HCT116 (cell line): ENCODE measurements at regions not wholly inside any gene's neighbourhood (a gene's known extent, or its start where the extent isn't known, plus 50 kb on each side); places are given as distances from the start of the nearest gene placed in this dataset.

ENCODE experiments used
- ATAC-seq: fragments of 200-7000 bp; cut with Tn5 transposase; 2 replicates; pipeline ENCODE4 v1.9.1; 2020; ENCODE audit warnings: mild to moderate bottlenecking, moderate library complexity
- BruUV-seq: library from RNA; stranded (reverse); fragments of 400-500 nt; replicated peaks from 2 replicates; lab custom pipeline; 2021; lab: Mats Ljungman, UMichigan
- CTCF ChIA-PET: fragments of 300-600 bp; sonication (Branson Sonifier 250); formaldehyde crosslinking; loops from one replicate; lab custom pipeline; 2021; ENCODE audit warnings: antibody characterized with exemption; lab: Charles Lee
- POLR2A ChIA-PET: fragments of 300-600, 350-600 bp; sonication (Branson Sonifier 250); formaldehyde crosslinking; loops from one replicate; lab custom pipeline; 2021; ENCODE audit warnings: antibody characterized with exemption; lab: Charles Lee
- RAD21 ChIA-PET, 2 experiments: fragments of 300-600 bp; sonication (Branson Sonifier 250); formaldehyde crosslinking; loops; one replicate each; lab custom pipeline; 2023; ENCODE audit warnings: low total read pairs in 2 of 2; ENCODE audit not compliant: uncharacterized antibody in 2 of 2, unreplicated experiment in 2 of 2, low non-redundant PET in 1 of 2; lab: Charles Lee
- DNase-seq: peaks from one replicate; pipeline ENCODE4 v3.0.0-alpha.2; 2010; ENCODE audit warnings: low read depth, low spot score
- H2AFZ ChIP-seq: fragments of 200-600 bp; shearing (Covaris generic), sonication (generic); 2 replicates; pipeline ENCODE4 v1.6.1; 2017; ENCODE audit warnings: low read depth, mixed run types, mixed read lengths, antibody characterized with exemption, low read length; ENCODE audit not compliant: poor library complexity, severe bottlenecking
- H3K27ac ChIP-seq: 2 replicates; pipeline ENCODE4 v1.5.1; 2012; ENCODE audit warnings: low read depth, low read length
- H3K27me3 ChIP-seq: fragments of 200-600 bp; sonication (generic); 2 replicates; pipeline ENCODE4 v1.6.1; 2016; ENCODE audit warnings: mixed run types, low read length, mixed read lengths; ENCODE audit not compliant: insufficient read depth
- H3K36me3 ChIP-seq, 2 experiments: fragments of 200-500 bp in 1 of 2; fragments of 200-600 bp in 1 of 2; sonication (Bioruptor generic) in 1 of 2; sonication (generic) in 1 of 2; 2 replicates each; pipeline versions ENCODE4 v1.5.1 to v1.6.1; 2014 to 2016; ENCODE audit warnings: low read length in 2 of 2, inconsistent platforms in 1 of 2, mixed read lengths in 1 of 2, mixed run types in 1 of 2; ENCODE audit not compliant: insufficient read depth in 2 of 2, control insufficient read depth in 1 of 2
- H3K4me1 ChIP-seq, 2 experiments: fragments of 200-600 bp in 1 of 2; sonication (generic) in 1 of 2; 2 replicates each; pipeline versions ENCODE4 v1.5.1 to v1.6.1; 2012 to 2017; ENCODE audit warnings: low read length in 2 of 2, inconsistent platforms in 1 of 2, mild to moderate bottlenecking in 1 of 2, mixed read lengths in 1 of 2, mixed run types in 1 of 2, moderate library complexity in 1 of 2; ENCODE audit not compliant: insufficient read depth in 2 of 2, control insufficient read depth in 1 of 2
- H3K4me2 ChIP-seq: fragments of 200-600 bp; sonication (generic); 2 replicates; pipeline ENCODE4 v1.6.1; 2017; ENCODE audit warnings: mixed run types, low read length, mixed read lengths
- H3K4me3 ChIP-seq, 2 experiments: fragments of 200-600 bp in 1 of 2; sonication (generic) in 1 of 2; replicated peaks in 1 of 2; 2 replicates each; pipeline ENCODE4 v1.5.1; 2011 to 2016; ENCODE audit warnings: low read length in 2 of 2, control low read depth in 1 of 2, low read depth in 1 of 2, mild to moderate bottlenecking in 1 of 2, mixed read lengths in 1 of 2, mixed run types in 1 of 2
- H3K79me2 ChIP-seq: fragments of 200-600 bp; sonication (generic); 2 replicates; pipeline ENCODE4 v1.6.1; 2017; ENCODE audit warnings: mild to moderate bottlenecking, mixed run types, low read length, moderate library complexity, mixed read lengths; ENCODE audit not compliant: insufficient read depth
- H3K9ac ChIP-seq: fragments of 200-600 bp; sonication (generic); 2 replicates; pipeline ENCODE4 v1.6.1; 2016; ENCODE audit warnings: low read length, mixed read lengths
- H3K9me2 ChIP-seq: fragments of 200-600 bp; sonication (generic), shearing (Covaris generic); 2 replicates; pipeline ENCODE4 v1.6.1; 2017; ENCODE audit warnings: mixed run types, mild to moderate bottlenecking, moderate library complexity; ENCODE audit not compliant: insufficient read depth
- H3K9me3 ChIP-seq, 2 experiments: fragments of 200-500 bp in 1 of 2; fragments of 200-600 bp in 1 of 2; sonication (Bioruptor generic) in 1 of 2; sonication (generic) in 1 of 2; 2 replicates each; pipeline ENCODE4 v1.6.1; 2014 to 2017; ENCODE audit warnings: low read length in 2 of 2, mixed read lengths in 2 of 2, inconsistent platforms in 1 of 2, low read depth in 1 of 2, mild to moderate bottlenecking in 1 of 2, mixed run types in 1 of 2, moderate library complexity in 1 of 2; ENCODE audit not compliant: control insufficient read depth in 1 of 2, insufficient read depth in 1 of 2
- H4K20me1 ChIP-seq: fragments of 200-600 bp; sonication (generic), shearing (Covaris generic); 2 replicates; pipeline ENCODE4 v1.6.1; 2017; ENCODE audit warnings: mixed run types, mild to moderate bottlenecking, moderate library complexity; ENCODE audit not compliant: insufficient read depth
- CBX3 ChIP-seq: IDR thresholded peaks from 2 replicates; pipeline ENCODE4 v1.6.1; 2012; ENCODE audit warnings: low read depth
- CEBPB ChIP-seq: IDR thresholded peaks from 2 replicates; pipeline ENCODE4 v1.6.1; 2012; ENCODE audit warnings: low read depth
- EGR1 ChIP-seq: IDR thresholded peaks from 2 replicates; pipeline ENCODE4 v1.6.1; 2012; ENCODE audit warnings: low read depth
- ELF1 ChIP-seq: IDR thresholded peaks from 2 replicates; pipeline ENCODE4 v1.6.1; 2012; ENCODE audit warnings: low read depth, borderline replicate concordance
- EZH2 ChIP-seq: fragments of 200-600 bp; sonication (generic); IDR thresholded peaks from 2 replicates; pipeline ENCODE4 v1.6.1; 2017; ENCODE audit warnings: antibody characterized with exemption, mixed run types
- EZH2phosphoT487 ChIP-seq: fragments of 200-600 bp; IDR thresholded peaks from 2 replicates; pipeline ENCODE4 v1.6.1; 2018; ENCODE audit warnings: antibody characterized with exemption, borderline replicate concordance
- FOSL1 ChIP-seq: IDR thresholded peaks from 2 replicates; pipeline ENCODE4 v1.6.1; 2012; ENCODE audit warnings: low read depth
- JUND ChIP-seq: IDR thresholded peaks from 2 replicates; pipeline ENCODE4 v1.6.1; 2012
- POLR2A ChIP-seq: IDR thresholded peaks from 2 replicates; pipeline ENCODE4 v1.7.0; 2011; ENCODE audit warnings: borderline replicate concordance; ENCODE audit not compliant: insufficient read depth, insufficient read length; ENCODE audit errors: extremely low read depth
- POLR2AphosphoS5 ChIP-seq: IDR thresholded peaks from 2 replicates; pipeline ENCODE4 v1.6.1; 2011; ENCODE audit warnings: mild to moderate bottlenecking, low read depth, low read length, moderate library complexity
- RAD21 ChIP-seq: IDR thresholded peaks from 2 replicates; pipeline ENCODE4 v1.6.1; 2012; ENCODE audit warnings: low read depth, mild to moderate bottlenecking
- SIN3A ChIP-seq: IDR thresholded peaks from 2 replicates; pipeline ENCODE4 v1.6.1; 2012; ENCODE audit warnings: low read depth
- SP1 ChIP-seq: IDR thresholded peaks from 2 replicates; pipeline ENCODE4 v1.6.1; 2012; ENCODE audit warnings: low read depth
- SRF ChIP-seq: IDR thresholded peaks from 2 replicates; pipeline ENCODE4 v1.6.1; 2012; ENCODE audit warnings: low read depth
- TCF7L2 ChIP-seq: IDR thresholded peaks from 2 replicates; pipeline ENCODE4 v1.7.0; 2011; ENCODE audit warnings: borderline replicate concordance, inconsistent platforms; ENCODE audit not compliant: insufficient read depth, insufficient read length; ENCODE audit errors: extremely low read depth
- ZFX ChIP-seq: fragments of 450-650 bp; IDR thresholded peaks from 2 replicates; pipeline ENCODE4 v1.6.1; 2017
- ZNF274 ChIP-seq: fragments of 200-500 bp; sonication (Bioruptor generic); IDR thresholded peaks from 2 replicates; pipeline ENCODE4 v1.6.1; 2014; ENCODE audit warnings: mild to moderate bottlenecking, low read depth, low read length, inconsistent platforms
- intact Hi-C: fragments of 100-400 bp; cut with micrococcal nuclease; formaldehyde crosslinking; loops from 2 replicates; pipeline ENCODE4 v1.10.0; 2022
- TF ChIP-seq, protein P1 (sequence below): IDR thresholded peaks from 2 replicates; pipeline ENCODE4 v1.6.1; 2012; ENCODE audit warnings: low read depth
- TF ChIP-seq, protein P2 (sequence below): IDR thresholded peaks from 2 replicates; pipeline ENCODE4 v1.6.1; 2011; ENCODE audit warnings: mild to moderate bottlenecking, low read length, moderate library complexity; ENCODE audit not compliant: insufficient replicate concordance; ENCODE audit errors: extremely low read depth

DNA sequence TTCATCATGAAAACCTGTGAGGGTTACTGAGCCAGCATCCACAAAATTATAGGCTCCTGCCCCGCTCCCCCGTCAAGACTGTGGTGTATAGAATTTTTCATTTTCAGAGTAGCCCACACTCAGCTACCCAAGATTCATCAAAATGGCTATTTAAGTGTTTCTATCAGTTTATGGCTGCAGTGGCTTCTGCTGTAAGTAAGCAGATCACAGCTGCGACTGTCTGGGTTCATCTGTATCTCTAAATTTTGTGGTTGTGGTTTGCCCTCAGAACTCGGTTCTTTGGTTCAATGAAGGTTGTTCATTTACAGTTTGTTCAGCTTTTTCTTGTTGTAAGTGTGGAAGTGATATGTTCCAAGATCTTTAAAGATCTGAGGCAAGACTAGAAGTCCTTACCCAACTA is 284.2 kb downstream of the DOK5 start:
- TF ChIP-seq ZNF274: no peak
- TF ChIP-seq POLR2A: no peak
- TF ChIP-seq FOSL1: no peak
- no peak for TF ChIP-seq SP1
- TF ChIP-seq CEBPB: no peak
- no peak for TF ChIP-seq RAD21
- no peak for TF ChIP-seq POLR2AphosphoS5
- TF ChIP-seq ELF1: no peak
- no peaks in the 10 kb centered on the region for H3K27me3 ChIP-seq
- no peaks in the 10 kb centered on the region for H3K9me2 ChIP-seq
- ChIA-PET POLR2A (no interaction called here), RAD21 (no interaction called here), CTCF (no interaction called here)
- no peak overlapping the region for H3K4me3 ChIP-seq
- intact Hi-C loops: no loop called here
- no peak overlapping the region for H3K9ac ChIP-seq
- H4K20me1 ChIP-seq: no peaks in the 10 kb centered on the region
- H3K36me3 ChIP-seq: no peaks in the 10 kb centered on the region
- H3K9me3 ChIP-seq: peaks cover 3 to 16% of the 10 kb centered on the region in 2 experiments; a peak in 1 of 4 replicates
- ATAC-seq (no peak), DNase-seq (no peak)
- no peak overlapping the region for H3K27ac ChIP-seq
- BruUV-seq: no TSS peak
- H3K4me1 ChIP-seq: no peaks in the 10 kb centered on the region
- no peak overlapping the region for H2AFZ ChIP-seq
- no peak overlapping the region for H3K4me2 ChIP-seq
- no peaks in the 10 kb centered on the region for H3K79me2 ChIP-seq

DNA sequence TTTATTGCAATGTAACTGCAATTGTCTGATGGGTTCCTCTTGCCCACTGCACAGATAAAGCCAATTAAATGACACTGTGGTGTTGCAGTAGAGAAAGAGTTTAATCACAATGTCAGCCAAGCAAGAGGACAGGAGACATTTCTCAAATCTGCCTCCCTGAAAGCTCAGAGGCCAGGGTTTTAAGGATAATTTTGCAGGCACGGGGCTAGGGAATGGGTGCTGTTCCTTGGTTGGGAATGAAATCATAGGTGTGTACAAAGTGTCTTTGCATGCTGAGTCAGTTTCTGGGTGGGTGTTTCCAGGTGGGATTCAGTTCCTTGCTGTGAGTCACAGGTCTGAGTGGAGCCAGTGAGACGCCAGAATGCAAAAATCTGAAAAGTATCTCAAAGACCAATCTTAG is 271.4 kb downstream of the DOK5 start:
- ChIA-PET POLR2A (no interaction called here), CTCF (no interaction called here)
- ATAC-seq: no peak
- TF ChIP-seq JUND: no peak
- no peak for TF ChIP-seq EZH2phosphoT487
- TF ChIP-seq POLR2AphosphoS5: no peak
- TF ChIP-seq, protein P1, sequence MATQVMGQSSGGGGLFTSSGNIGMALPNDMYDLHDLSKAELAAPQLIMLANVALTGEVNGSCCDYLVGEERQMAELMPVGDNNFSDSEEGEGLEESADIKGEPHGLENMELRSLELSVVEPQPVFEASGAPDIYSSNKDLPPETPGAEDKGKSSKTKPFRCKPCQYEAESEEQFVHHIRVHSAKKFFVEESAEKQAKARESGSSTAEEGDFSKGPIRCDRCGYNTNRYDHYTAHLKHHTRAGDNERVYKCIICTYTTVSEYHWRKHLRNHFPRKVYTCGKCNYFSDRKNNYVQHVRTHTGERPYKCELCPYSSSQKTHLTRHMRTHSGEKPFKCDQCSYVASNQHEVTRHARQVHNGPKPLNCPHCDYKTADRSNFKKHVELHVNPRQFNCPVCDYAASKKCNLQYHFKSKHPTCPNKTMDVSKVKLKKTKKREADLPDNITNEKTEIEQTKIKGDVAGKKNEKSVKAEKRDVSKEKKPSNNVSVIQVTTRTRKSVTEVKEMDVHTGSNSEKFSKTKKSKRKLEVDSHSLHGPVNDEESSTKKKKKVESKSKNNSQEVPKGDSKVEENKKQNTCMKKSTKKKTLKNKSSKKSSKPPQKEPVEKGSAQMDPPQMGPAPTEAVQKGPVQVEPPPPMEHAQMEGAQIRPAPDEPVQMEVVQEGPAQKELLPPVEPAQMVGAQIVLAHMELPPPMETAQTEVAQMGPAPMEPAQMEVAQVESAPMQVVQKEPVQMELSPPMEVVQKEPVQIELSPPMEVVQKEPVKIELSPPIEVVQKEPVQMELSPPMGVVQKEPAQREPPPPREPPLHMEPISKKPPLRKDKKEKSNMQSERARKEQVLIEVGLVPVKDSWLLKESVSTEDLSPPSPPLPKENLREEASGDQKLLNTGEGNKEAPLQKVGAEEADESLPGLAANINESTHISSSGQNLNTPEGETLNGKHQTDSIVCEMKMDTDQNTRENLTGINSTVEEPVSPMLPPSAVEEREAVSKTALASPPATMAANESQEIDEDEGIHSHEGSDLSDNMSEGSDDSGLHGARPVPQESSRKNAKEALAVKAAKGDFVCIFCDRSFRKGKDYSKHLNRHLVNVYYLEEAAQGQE: no peak
- TF ChIP-seq POLR2A: no peak
- TF ChIP-seq, protein P2, sequence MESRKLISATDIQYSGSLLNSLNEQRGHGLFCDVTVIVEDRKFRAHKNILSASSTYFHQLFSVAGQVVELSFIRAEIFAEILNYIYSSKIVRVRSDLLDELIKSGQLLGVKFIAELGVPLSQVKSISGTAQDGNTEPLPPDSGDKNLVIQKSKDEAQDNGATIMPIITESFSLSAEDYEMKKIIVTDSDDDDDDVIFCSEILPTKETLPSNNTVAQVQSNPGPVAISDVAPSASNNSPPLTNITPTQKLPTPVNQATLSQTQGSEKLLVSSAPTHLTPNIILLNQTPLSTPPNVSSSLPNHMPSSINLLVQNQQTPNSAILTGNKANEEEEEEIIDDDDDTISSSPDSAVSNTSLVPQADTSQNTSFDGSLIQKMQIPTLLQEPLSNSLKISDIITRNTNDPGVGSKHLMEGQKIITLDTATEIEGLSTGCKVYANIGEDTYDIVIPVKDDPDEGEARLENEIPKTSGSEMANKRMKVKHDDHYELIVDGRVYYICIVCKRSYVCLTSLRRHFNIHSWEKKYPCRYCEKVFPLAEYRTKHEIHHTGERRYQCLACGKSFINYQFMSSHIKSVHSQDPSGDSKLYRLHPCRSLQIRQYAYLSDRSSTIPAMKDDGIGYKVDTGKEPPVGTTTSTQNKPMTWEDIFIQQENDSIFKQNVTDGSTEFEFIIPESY: no peak
- TF ChIP-seq SRF: no peak
- no peak for TF ChIP-seq ZFX
- TF ChIP-seq EZH2: no peak
- TF ChIP-seq RAD21: no peak
- no peak for TF ChIP-seq CBX3
- TF ChIP-seq FOSL1: no peak
- no peak for TF ChIP-seq EGR1
- no peak for TF ChIP-seq CEBPB
- TF ChIP-seq TCF7L2: no peak
- no peak for TF ChIP-seq SIN3A

More for the DNA sequence above, 271.4 kb downstream of the DOK5 start:
- Histone ChIP-seq H3K4me1 (no peaks in the 10 kb centered on the region), H3K27ac (no peak overlapping the region), H3K79me2 (no peaks in the 10 kb centered on the region), H3K9ac (no peak overlapping the region), H3K9me2 (no peaks in the 10 kb centered on the region), H3K4me2 (no peak overlapping the region), H4K20me1 (no peaks in the 10 kb centered on the region), H3K27me3 (no peaks in the 10 kb centered on the region), H3K4me3 (no peak overlapping the region), H3K9me3 (peaks cover 0 to 18% of the 10 kb centered on the region in 2 experiments; a peak in 1 of 4 replicates), H2AFZ (no peak overlapping the region), H3K36me3 (no peaks in the 10 kb centered on the region)
- intact Hi-C loops: no loop called here
- RAD21 ChIA-PET: no interaction called here
- BruUV-seq: no TSS peak
- DNase-seq: no peak
